ENCODE measurements at regions not wholly inside any gene's neighbourhood (a gene's known extent, or its start where the extent isn't known, plus 50 kb on each side); places are given as distances from the start of the nearest gene placed in this dataset.

- TF ChIP-seq POLR2AphosphoS5 (IDR thresholded peaks at IDR 0.05; ENCODE audit: borderline replicate concordance, low read depth, low read length) (no peak), EZH2 (IDR thresholded peaks at IDR 0.05) (no peak), FOXP2 (optimal IDR thresholded peaks at IDR 0.05; ENCODE audit: control extremely low read depth, extremely low read length, insufficient read depth) (no peak)
These were observed 396.4 kb upstream of the LRRTM1 start for GRCh38 chr2:80700961-80701360.

All from SK-N-MC (cell line).